H54 (cell line): ENCODE measurements at regions not wholly inside any gene's neighbourhood (a gene's known extent, or its start where the extent isn't known, plus 50 kb on each side); places are given as distances from the start of the nearest gene placed in this dataset.
A peak's percentile ranks its signal among the peaks of the same experiment; 100 is the strongest.

ENCODE experiments used
- DNase-seq: peaks from one replicate; pipeline ENCODE4 v3.0.0; 2011; ENCODE audit warnings: low spot score, mixed read lengths; ENCODE audit not compliant: insufficient read length
- FAIRE-seq: peaks from 3 replicates; lab custom pipeline; 2011; peaks lifted over from hg19 to GRCh38; lab: Jason Lieb, UNC
- POLR2A ChIP-seq: IDR thresholded peaks from 2 replicates; pipeline ENCODE4 v1.6.1; 2011; ENCODE audit warnings: low read depth, mild to moderate bottlenecking, low read length

GRCh38 chr21:28110716-28111115 lies 882.0 kb downstream of the LTN1 start:
- TF ChIP-seq POLR2A = no peak
- no peak for DNase-seq
- no peak for FAIRE-seq

- TF ChIP-seq POLR2A = no peak
- FAIRE-seq (peak; percentile 57), DNase-seq (no peak)
Observed at GRCh38 chr21:28110074-28110473, 882.6 kb downstream of the LTN1 start.

GRCh38 chr21:28106370-28106890 lies 886.2 kb downstream of the LTN1 start:
- no peak for TF ChIP-seq POLR2A
- DNase-seq = no peak
- FAIRE-seq = no peak

GRCh38 chr21:28104346-28104745 lies 888.3 kb downstream of the LTN1 start:
- FAIRE-seq = no peak
- no peak for DNase-seq

GRCh38 chr21:28100366-28100765 lies 892.3 kb downstream of the LTN1 start:
- DNase-seq (no peak), FAIRE-seq (peak; percentile 23)
- TF ChIP-seq POLR2A = no peak

More at GRCh38 chr21:28104346-28104745, 888.3 kb downstream of the LTN1 start:
- no peak for TF ChIP-seq POLR2A

GRCh38 chr21:28099001-28099705 lies 893.5 kb downstream of the LTN1 start:
- TF ChIP-seq POLR2A = no peak
- no peak for DNase-seq
- FAIRE-seq = no peak

- no peak for TF ChIP-seq POLR2A
- FAIRE-seq (no peak), DNase-seq (no peak)
Observed at GRCh38 chr21:28091466-28091865, 901.2 kb downstream of the LTN1 start.

GRCh38 chr21:28090546-28090945 lies 902.1 kb downstream of the LTN1 start:
- DNase-seq = no peak
- FAIRE-seq = no peak
- no peak for TF ChIP-seq POLR2A

DNA sequence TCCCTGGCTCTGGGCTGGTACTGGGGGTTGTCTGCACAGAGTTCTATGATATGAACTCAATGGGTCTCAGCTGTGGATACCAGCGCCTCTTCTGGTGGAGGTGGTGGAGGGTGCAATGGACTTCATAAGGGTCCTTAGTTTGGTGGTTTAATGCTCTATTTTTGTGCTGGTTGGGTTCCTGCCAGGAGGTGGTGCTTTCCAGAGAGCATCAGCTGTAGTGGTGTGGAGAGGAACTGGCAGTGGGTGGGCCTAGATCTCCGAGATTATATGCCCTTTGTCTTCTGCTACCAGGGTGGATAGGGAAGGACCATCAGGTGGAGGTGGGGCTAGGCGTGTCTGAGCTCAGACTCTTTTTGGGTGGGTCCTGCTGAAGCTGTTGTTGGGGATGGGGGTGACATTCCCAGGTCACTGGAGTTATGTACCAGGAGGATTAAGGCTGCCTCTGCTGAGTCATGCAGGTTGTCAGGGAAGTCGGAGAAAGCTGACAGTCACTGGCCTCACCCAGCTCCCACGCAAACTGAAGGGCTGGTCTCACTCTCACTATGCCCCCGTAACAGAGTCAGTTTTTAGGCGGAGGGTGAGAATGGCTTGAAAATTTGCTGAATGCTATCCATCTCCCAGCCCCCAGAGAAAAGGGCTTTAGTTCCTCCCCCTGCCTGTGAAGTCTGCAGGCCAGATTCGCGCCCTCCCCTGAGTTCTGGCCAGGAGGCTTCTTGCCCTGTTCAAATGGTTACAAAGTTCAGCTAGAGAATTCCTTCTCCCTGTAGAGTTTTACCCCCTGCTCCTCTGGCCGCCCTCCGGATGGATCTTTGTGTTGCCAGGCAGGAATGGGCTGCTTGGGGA lies 902.9 kb downstream of the LTN1 start:
- DNase-seq (no peak), FAIRE-seq (peak; percentile 78)
- TF ChIP-seq POLR2A = no peak

DNA sequence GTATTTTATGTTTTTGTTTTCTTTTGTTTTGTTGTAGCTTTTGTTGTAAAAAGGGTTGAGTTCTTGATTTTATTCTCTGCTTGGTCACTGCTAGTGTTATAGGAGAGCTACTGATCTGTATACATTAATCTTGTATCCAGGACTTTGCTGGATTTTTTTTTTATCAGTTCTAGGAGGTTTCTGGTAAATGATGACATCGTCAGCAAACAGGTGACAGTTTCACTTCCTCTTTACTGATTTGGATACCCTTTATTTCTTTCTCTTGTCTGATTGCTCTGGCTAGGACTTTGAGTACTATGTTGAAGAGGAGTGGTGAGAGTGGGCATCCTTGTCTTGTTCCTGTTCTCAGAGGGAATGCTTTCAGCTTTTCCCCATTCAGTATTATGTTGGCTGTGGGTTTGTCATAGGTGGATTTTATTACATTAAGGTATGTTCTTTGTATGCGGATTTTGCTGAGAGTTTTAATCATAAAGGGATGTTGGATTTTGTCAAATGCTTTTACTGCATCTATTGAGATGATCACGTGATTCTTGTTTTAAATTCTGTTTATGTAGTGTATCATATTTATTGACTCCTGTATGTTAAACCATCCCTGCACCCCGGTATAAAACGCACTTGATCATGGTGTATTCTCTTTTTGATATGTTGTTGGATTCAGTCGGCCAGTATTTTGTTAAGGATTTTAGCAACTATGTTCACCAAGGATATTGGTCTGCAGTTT lies 905.7 kb downstream of the LTN1 start:
- DNase-seq = no peak
- no peak for TF ChIP-seq POLR2A
- no peak for FAIRE-seq

DNA sequence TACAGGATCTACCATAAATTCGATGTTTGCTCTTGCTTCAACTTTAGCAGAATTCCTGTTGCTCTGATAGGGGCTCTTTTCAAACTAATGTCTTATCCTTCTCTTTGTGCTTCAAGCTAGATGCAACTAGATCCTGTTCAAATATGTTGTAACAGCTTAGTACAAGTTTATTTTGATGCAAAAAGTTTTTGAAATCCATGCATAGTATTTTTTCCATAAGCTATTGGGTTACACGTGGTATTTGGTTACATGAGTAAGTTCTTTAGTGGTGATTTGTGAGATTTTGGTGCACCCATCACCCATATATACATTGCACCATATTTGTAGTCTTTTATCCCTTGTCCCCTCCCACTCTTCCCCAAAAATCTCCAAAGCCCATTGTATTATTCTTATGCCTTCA lies 907.7 kb downstream of the LTN1 start:
- DNase-seq = no peak
- TF ChIP-seq POLR2A = no peak
- no peak for FAIRE-seq

DNA sequence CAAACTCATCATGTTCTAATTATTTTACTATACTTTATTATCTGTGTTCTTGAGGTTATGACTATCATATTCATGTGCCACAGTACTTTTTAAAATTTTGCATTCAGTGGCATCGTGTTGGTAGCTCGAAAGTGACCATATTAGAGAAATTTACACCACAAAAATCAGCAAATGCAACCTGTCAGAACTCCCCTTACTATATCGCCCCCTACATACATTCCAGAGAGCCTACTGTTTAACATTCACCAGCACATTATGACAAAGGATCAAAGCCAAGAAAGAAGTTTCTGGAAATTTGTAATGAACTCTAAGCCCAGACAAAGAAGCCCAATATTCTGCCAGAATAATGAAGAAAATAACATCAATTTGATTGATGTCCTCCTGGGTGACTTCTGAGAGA lies 909.3 kb downstream of the LTN1 start:
- no peak for TF ChIP-seq POLR2A
- DNase-seq (no peak), FAIRE-seq (no peak)

DNA sequence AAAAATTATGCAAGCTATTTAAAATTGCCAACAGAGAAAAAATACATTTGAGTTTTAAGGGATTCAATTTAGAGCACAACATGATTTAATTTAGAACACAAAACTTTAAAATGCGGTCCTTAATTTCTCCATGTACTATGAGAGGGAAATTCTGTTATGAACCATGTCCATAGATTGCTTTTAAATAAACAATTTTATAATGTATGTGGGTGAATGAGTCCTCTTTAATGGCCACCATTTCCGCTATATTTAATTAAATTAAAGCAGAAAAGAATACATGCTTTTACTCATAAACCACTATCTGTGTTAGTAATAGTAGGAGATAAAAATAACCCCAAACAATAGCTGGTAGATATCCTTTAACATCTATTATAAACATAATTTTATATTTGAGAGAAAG lies 914.6 kb downstream of the LTN1 start:
- no peak for DNase-seq
- FAIRE-seq = no peak

DNA sequence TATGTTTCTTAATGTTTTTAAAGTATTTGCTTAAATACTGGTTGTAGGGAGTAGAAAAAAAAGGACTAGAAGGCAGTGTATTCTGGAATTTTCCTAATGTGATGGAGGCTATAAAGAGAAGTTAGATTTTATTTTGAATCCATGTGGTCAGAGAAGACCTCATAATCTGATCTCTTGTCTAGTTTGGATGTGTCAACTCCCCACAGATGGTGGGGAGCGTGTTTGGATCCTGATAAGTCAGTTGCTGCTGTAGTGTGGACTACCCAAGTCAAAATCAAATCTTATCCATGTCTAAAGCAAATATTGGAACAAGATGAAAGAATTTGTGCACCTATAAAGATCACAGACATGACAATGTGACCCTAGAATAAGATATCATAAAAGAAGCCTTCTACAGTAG lies 918.0 kb downstream of the LTN1 start:
- TF ChIP-seq POLR2A = no peak
- no peak for FAIRE-seq
- DNase-seq = no peak

More for the DNA sequence above, 914.6 kb downstream of the LTN1 start:
- no peak for TF ChIP-seq POLR2A
